RWPE2 (cell line): ENCODE measurements at regions not wholly inside any gene's neighbourhood (a gene's known extent, or its start where the extent isn't known, plus 50 kb on each side); places are given as distances from the start of the nearest gene placed in this dataset.

ENCODE experiments used
- ATAC-seq: fragments of 200-7000 bp; cut with Tn5 transposase; 3 replicates; pipeline ENCODE4 v1.9.1; 2021; ENCODE audit warnings: low read depth
- DNase-seq: peaks from one replicate; pipeline ENCODE4 v3.0.0-alpha.2; 2020; ENCODE audit warnings: low spot score
- H3K27ac ChIP-seq: fragments of 450-650 bp; 2 replicates; pipeline ENCODE4 v1.5.1; 2017; ENCODE audit warnings: mild to moderate bottlenecking; ENCODE audit not compliant: poor library complexity, severe bottlenecking
- H3K27me3 ChIP-seq: fragments of 250-450 bp; sonication (Bioruptor Pico); 2 replicates; pipeline ENCODE4 v1.5.1; 2021; ENCODE audit warnings: mild to moderate bottlenecking, moderate library complexity; ENCODE audit not compliant: insufficient read depth, poor library complexity, severe bottlenecking
- H3K36me3 ChIP-seq: fragments of 250-450 bp; sonication (Bioruptor Pico); 2 replicates; pipeline ENCODE4 v1.5.1; 2020; ENCODE audit warnings: low read depth, mild to moderate bottlenecking, moderate library complexity
- H3K4me1 ChIP-seq: fragments of 250-450 bp; sonication (Bioruptor Pico); 2 replicates; pipeline ENCODE4 v1.5.1; 2021; ENCODE audit warnings: mild to moderate bottlenecking, moderate library complexity; ENCODE audit not compliant: insufficient read depth, poor library complexity, severe bottlenecking
- H3K4me3 ChIP-seq: fragments of 250-450 bp; sonication (Bioruptor Pico); 2 replicates; pipeline ENCODE4 v1.5.1; 2021; ENCODE audit warnings: mild to moderate bottlenecking, moderate library complexity; ENCODE audit not compliant: severe bottlenecking
- H3K9me3 ChIP-seq: fragments of 250-450 bp; sonication (Bioruptor Pico); 2 replicates; pipeline ENCODE4 v1.5.1; 2021; ENCODE audit warnings: mild to moderate bottlenecking, moderate library complexity; ENCODE audit not compliant: severe bottlenecking
- TF ChIP-seq, protein P1 (sequence below): fragments of 450-650 bp; IDR thresholded peaks from one replicate; pipeline ENCODE4 v1.5.1; 2017; ENCODE audit warnings: mild to moderate bottlenecking, moderate library complexity; ENCODE audit not compliant: poor library complexity, severe bottlenecking

DNA sequence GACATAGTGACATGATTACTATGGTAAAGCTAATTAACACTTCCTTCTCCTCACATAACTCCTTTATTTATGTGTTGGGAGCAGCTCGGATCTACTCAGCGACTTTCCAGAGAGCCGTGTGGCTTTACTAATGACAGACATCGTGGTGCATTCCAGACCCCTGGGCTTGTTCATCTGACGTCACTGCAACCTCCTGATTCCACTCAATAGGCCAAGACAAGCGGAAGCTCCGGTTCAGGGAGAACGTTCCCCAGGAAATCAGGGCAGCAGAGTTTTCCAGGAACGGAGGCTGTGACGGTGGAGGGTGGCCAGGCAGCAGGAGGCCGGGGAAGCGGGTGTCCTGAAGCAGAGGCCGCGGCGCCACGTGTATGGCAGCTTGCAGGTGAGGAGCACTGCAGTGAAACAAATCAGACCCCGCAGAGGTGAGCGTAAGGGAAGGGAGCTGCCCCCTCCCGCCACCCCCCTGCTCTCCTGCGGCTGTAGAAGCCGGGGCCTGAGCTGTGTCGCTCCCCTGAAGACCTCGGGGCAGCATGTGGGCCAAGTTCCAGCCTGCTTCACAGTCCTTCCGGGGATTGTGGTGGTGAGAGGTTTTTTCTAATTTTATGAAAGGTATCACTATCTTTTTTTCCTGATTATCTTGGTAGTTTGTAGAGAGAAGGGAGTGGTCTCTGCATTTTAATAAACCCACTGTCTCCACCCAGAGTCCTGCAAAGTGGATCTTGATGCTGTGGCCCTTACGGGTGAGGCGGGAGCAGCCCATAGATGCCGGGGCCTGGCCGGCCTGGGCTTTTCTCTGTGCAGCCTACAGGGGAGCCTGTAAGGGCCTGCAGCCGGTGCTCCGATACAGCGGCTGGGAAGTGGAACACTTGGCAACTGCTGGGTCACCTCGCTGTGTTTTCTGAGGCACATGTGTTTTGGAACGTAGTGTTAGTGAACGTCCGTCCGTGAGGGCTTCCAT lies 220.4 kb upstream of the IRX4 start:
- H3K27me3 ChIP-seq: peaks cover 9% of the 10 kb centered on the region
- ATAC-seq (no peak), DNase-seq (no peak)
- TF ChIP-seq, protein P1, sequence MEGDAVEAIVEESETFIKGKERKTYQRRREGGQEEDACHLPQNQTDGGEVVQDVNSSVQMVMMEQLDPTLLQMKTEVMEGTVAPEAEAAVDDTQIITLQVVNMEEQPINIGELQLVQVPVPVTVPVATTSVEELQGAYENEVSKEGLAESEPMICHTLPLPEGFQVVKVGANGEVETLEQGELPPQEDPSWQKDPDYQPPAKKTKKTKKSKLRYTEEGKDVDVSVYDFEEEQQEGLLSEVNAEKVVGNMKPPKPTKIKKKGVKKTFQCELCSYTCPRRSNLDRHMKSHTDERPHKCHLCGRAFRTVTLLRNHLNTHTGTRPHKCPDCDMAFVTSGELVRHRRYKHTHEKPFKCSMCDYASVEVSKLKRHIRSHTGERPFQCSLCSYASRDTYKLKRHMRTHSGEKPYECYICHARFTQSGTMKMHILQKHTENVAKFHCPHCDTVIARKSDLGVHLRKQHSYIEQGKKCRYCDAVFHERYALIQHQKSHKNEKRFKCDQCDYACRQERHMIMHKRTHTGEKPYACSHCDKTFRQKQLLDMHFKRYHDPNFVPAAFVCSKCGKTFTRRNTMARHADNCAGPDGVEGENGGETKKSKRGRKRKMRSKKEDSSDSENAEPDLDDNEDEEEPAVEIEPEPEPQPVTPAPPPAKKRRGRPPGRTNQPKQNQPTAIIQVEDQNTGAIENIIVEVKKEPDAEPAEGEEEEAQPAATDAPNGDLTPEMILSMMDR: no peak
- H3K27ac ChIP-seq: no peak overlapping the region
- H3K4me1 ChIP-seq: no peaks in the 10 kb centered on the region
- H3K36me3 ChIP-seq: no peaks in the 10 kb centered on the region
- no peaks in the 10 kb centered on the region for H3K9me3 ChIP-seq
- no peak overlapping the region for H3K4me3 ChIP-seq

DNA sequence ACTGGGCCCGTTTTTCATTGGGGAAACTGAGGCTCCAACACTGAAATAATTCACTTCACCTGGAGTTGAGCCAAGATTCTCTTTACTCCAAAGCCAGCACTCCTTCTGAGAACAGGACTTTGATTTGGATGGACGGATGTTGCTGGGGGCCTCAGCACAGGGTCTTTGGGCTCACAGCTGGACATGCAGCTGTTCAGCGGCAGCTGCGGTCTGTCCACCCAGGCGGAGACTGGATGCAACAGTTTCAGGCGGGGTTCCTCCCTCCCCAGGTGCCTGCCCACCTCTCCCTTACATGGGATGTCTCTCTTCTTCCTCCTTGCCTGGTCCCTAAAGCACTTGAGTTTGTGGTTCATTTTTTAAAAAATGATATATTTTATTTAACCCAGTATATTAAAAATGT lies 219.0 kb upstream of the IRX4 start:
- TF ChIP-seq, protein P1: no peak
- H3K4me1 ChIP-seq: no peaks in the 10 kb centered on the region
- ATAC-seq (no peak), DNase-seq (no peak)
- peaks cover 4% of the 10 kb centered on the region for H3K27me3 ChIP-seq
- H3K27ac ChIP-seq: no peak overlapping the region
- no peaks in the 10 kb centered on the region for H3K36me3 ChIP-seq
- no peak overlapping the region for H3K4me3 ChIP-seq
- H3K9me3 ChIP-seq: no peaks in the 10 kb centered on the region

DNA sequence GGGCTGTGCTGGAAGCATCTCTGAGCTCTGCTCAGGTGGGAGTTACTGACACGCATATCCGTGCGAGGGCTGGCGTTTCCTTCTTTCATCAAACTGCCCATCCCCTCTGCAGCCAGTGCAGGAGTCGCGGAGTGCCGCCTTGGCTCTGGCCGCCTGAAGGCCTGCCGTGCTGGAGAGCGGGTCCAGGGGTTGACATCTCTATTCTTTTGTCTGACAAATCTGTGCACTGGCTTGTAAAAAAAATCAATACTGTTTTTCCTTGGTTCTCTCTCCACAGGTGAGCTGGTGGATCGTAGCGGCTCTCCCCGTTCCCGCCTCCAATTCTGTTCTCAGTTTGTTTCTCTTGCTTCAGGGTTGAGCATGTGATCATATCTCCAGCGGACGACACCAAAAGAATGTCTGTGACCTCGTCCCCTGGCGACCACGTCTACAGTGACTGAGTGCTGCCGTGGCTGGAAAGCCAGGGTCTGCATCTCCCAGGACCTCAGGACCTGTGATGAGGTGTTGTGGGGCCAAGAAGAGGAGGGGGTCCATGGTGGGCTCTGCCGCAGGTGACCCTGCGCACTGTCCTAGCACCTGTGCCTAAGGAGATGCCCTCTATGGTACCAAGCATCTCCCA lies 214.3 kb upstream of the IRX4 start:
- TF ChIP-seq, protein P1: no peak
- Histone ChIP-seq H3K9me3 (no peaks in the 10 kb centered on the region), H3K27ac (no peak overlapping the region), H3K4me1 (peaks cover 11% of the 10 kb centered on the region), H3K36me3 (no peaks in the 10 kb centered on the region), H3K27me3 (peaks cover 3% of the 10 kb centered on the region), H3K4me3 (no peak overlapping the region)
- ATAC-seq (no peak), DNase-seq (no peak)

- peaks cover 3% of the 10 kb centered on the region for H3K27me3 ChIP-seq
- no peaks in the 10 kb centered on the region for H3K36me3 ChIP-seq
- TF ChIP-seq, protein P1: no peak
- DNase-seq: no peak
- no peak overlapping the region for H3K27ac ChIP-seq
- no peak for ATAC-seq
- H3K9me3 ChIP-seq: no peaks in the 10 kb centered on the region
- H3K4me1 ChIP-seq: peaks cover 11% of the 10 kb centered on the region
- no peak overlapping the region for H3K4me3 ChIP-seq
These were observed 212.3 kb upstream of the IRX4 start for GRCh38 chr5:2095011-2095410.

DNA sequence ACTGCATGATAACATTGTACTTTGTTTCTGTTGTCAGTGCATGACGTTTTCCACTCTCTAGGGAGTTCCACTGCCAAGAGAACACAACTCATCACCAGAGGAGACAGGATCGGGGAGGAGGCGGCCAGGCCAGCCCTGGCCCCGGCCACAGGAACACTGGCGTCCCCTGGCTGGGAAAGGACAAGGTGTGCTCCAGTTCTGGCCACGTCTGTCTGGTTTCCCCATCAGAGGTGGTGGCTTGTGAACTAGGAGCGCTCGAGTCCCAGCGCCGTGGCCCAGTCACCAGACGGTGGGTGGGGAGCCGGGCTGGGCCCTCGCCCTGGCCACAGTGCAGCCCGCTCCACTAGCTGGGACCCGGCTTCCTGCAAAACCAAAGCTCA lies 211.9 kb upstream of the IRX4 start:
- no peaks in the 10 kb centered on the region for H3K36me3 ChIP-seq
- H3K4me3 ChIP-seq: no peak overlapping the region
- peak overlapping the region; percentile 56 for H3K27ac ChIP-seq
- TF ChIP-seq, protein P1: no peak
- DNase-seq (no peak), ATAC-seq (no peak)
- H3K9me3 ChIP-seq: no peaks in the 10 kb centered on the region
- H3K27me3 ChIP-seq: peaks cover 3% of the 10 kb centered on the region
- peaks cover 11% of the 10 kb centered on the region for H3K4me1 ChIP-seq
